Adipocyte (in vitro differentiated cells): ENCODE measurements at regions not wholly inside any gene's neighbourhood (a gene's known extent, or its start where the extent isn't known, plus 50 kb on each side); places are given as distances from the start of the nearest gene placed in this dataset.

Experiments used
- DNase-seq: peaks from one replicate; pipeline ENCODE4 v3.0.0-alpha.2; 2015; ENCODE audit warnings: low read depth
- H3K27me3 ChIP-seq: replicated peaks from 2 replicates; pipeline ENCODE4 v1.7.0; 2013; ENCODE audit warnings: mild to moderate bottlenecking, low read length, moderate library complexity; ENCODE audit not compliant: control insufficient read depth, insufficient read depth
- H3K36me3 ChIP-seq: 2 replicates; pipeline ENCODE4 v1.7.0; 2013; ENCODE audit warnings: low read length, mild to moderate bottlenecking, moderate library complexity; ENCODE audit not compliant: control insufficient read depth, insufficient read depth, severe bottlenecking
- H3K4me1 ChIP-seq: 2 replicates; pipeline ENCODE4 v1.7.0; 2013; ENCODE audit warnings: mild to moderate bottlenecking, low read length, moderate library complexity; ENCODE audit not compliant: control insufficient read depth, insufficient read depth
- H3K4me3 ChIP-seq: 2 replicates; pipeline ENCODE4 v1.7.0; 2013; ENCODE audit warnings: mild to moderate bottlenecking, low read length, moderate library complexity
- H3K9ac ChIP-seq: 2 replicates; pipeline ENCODE4 v1.7.0; 2013; ENCODE audit warnings: mild to moderate bottlenecking, low read length, moderate library complexity
- H3K9me3 ChIP-seq: 2 replicates; pipeline ENCODE4 v1.7.0; 2013; ENCODE audit warnings: mild to moderate bottlenecking, low read length, moderate library complexity; ENCODE audit not compliant: control insufficient read depth

GRCh38 chr21:23876925-23877558 is 1730.2 kb downstream of the MRPL39 start:
- Histone ChIP-seq H3K27me3 (no peaks in the 10 kb centered on the region), H3K9me3 (no peaks in the 10 kb centered on the region), H3K4me3 (no peak overlapping the region), H3K36me3 (no peaks in the 10 kb centered on the region), H3K9ac (no peak overlapping the region), H3K4me1 (no peaks in the 10 kb centered on the region)
- DNase-seq = no peak

DNA sequence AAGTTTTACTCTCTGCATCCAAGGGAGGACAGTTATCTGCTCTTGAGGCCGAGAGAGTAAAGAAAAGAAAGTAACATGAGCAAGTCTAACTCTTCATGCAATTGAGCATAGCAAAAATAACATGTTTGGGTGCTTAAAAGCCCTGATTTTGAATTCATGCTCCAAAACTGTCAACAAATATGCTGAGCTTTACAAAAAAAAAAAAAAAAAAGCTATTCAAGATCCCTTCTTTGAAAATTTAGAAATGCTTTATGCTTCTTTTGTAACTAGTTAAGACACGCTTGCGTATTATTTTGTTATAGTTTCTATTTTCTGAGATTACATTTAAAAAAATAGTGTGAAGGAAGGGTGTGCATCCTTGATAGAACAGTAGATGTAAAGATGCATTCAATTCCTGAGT is 1733.0 kb downstream of the MRPL39 start:
- no peaks in the 10 kb centered on the region for H3K27me3 ChIP-seq
- no peaks in the 10 kb centered on the region for H3K9me3 ChIP-seq
- H3K4me1 ChIP-seq = no peaks in the 10 kb centered on the region
- H3K4me3 ChIP-seq = no peak overlapping the region
- no peak overlapping the region for H3K9ac ChIP-seq
- H3K36me3 ChIP-seq = no peaks in the 10 kb centered on the region
- no peak for DNase-seq

DNA sequence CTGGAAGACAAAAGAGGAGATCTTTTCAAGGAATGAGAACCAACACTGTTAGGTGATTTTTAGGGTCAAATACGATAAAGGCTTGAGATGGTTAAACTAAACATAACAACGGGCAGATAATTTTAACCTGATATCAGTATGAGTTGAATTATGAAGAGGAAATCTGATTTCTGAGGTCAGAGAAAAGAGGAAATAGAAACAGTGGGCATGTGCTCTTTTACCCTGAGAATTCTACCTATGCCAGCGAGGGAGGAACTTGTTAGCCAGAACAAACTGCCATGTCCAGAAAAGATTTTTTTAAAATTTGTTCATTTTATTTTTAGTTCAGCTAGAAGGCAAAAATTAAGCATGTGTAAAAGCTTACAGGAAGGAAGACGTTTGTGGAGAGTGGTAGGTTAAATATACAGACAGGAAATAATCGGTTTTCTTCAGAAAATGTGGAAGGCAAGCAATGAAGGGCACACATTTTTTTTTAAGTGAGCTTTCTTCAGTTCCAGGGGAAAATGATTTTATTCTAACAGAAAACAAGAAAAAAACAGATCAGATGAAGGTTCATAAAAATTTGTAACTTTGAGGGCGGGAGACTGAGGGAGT is 1745.3 kb downstream of the MRPL39 start:
- no peaks in the 10 kb centered on the region for H3K27me3 ChIP-seq
- H3K36me3 ChIP-seq = no peaks in the 10 kb centered on the region
- DNase-seq = no peak
- H3K9ac ChIP-seq = no peak overlapping the region
- H3K9me3 ChIP-seq = no peaks in the 10 kb centered on the region
- H3K4me3 ChIP-seq = no peak overlapping the region
- H3K4me1 ChIP-seq = no peaks in the 10 kb centered on the region

DNA sequence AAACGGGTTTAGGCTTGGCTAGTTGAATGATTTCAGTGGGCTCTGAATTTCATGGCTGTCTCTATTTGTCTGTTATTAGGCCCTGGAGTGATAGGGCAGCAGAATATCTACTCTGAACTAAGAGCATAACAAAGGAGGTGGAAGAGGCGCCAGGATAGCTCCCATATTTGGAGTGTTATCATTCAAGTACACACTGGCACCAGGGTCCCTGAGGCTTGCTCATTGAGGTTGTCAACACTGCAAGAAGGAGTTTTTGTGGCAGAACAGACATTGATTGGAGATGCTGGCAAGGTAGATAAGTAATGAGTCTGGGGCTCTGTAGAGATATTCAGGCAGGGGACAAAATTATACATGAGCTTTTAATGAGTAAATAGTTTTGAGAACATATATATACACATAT is 1748.4 kb downstream of the MRPL39 start:
- no peaks in the 10 kb centered on the region for H3K9me3 ChIP-seq
- H3K27me3 ChIP-seq = no peaks in the 10 kb centered on the region
- no peaks in the 10 kb centered on the region for H3K4me1 ChIP-seq
- no peak overlapping the region for H3K9ac ChIP-seq
- no peak for DNase-seq
- H3K36me3 ChIP-seq = no peaks in the 10 kb centered on the region
- H3K4me3 ChIP-seq = no peak overlapping the region

GRCh38 chr21:23853796-23854379 is 1753.4 kb downstream of the MRPL39 start:
- Histone ChIP-seq H3K4me3 (no peak overlapping the region), H3K36me3 (no peaks in the 10 kb centered on the region), H3K4me1 (no peaks in the 10 kb centered on the region), H3K9ac (no peak overlapping the region), H3K9me3 (no peaks in the 10 kb centered on the region), H3K27me3 (peaks cover 6% of the 10 kb centered on the region)
- peak; percentile 74 for DNase-seq

GRCh38 chr21:23837564-23837963 is 1769.7 kb downstream of the MRPL39 start:
- DNase-seq = no peak
- Histone ChIP-seq H3K9me3 (peaks cover 8% of the 10 kb centered on the region), H3K4me3 (no peak overlapping the region), H3K27me3 (no peaks in the 10 kb centered on the region), H3K9ac (no peak overlapping the region), H3K36me3 (no peaks in the 10 kb centered on the region), H3K4me1 (no peaks in the 10 kb centered on the region)

DNA sequence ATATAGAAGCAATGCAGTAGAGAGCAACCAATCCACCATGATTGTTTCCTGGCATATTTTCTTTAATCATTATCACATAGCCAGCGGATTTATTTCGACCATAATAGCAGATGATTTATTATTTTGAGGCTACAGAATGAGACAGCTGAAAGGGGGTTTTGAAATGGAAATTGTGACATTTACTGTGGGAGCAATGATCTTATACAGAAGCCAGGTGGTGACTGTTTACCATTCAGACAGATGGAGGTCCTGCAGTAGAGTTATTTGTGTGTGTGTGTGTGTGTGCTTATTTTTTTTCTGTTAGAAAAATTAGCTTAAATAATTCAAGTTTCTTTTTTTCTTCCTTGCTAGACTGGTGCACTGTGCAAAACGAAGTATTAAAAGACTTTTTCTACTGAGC is 1784.5 kb downstream of the MRPL39 start:
- H3K4me1 ChIP-seq = no peaks in the 10 kb centered on the region
- H3K9me3 ChIP-seq = no peaks in the 10 kb centered on the region
- no peak overlapping the region for H3K9ac ChIP-seq
- no peaks in the 10 kb centered on the region for H3K36me3 ChIP-seq
- H3K4me3 ChIP-seq = no peak overlapping the region
- no peak for DNase-seq
- H3K27me3 ChIP-seq = no peaks in the 10 kb centered on the region

- no peaks in the 10 kb centered on the region for H3K27me3 ChIP-seq
- no peak for DNase-seq
- no peaks in the 10 kb centered on the region for H3K9me3 ChIP-seq
- no peak overlapping the region for H3K9ac ChIP-seq
- H3K36me3 ChIP-seq = no peaks in the 10 kb centered on the region
- no peaks in the 10 kb centered on the region for H3K4me1 ChIP-seq
- H3K4me3 ChIP-seq = no peak overlapping the region
These were observed 1789.9 kb downstream of the MRPL39 start for GRCh38 chr21:23817337-23817736.

DNA sequence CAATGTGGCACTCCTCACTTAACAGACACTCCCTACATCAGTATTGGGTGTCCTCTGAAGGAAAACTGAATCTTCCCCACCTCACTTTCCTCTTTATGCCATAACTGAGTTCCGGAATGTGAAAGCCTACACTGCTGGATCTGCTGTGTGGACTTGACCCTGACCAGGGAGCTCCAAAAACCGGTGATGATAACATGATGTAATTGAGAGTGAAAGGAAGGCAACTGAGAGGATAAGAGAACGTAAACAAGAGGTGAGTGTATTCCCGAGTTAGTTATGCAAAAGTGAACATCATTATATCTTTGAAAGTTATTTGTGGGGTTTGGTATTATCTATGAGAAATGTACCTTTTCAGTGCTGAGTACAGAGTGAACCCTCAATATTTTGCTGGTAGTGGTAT is 1794.8 kb downstream of the MRPL39 start:
- no peak overlapping the region for H3K9ac ChIP-seq
- H3K9me3 ChIP-seq = no peaks in the 10 kb centered on the region
- no peaks in the 10 kb centered on the region for H3K4me1 ChIP-seq

DNA sequence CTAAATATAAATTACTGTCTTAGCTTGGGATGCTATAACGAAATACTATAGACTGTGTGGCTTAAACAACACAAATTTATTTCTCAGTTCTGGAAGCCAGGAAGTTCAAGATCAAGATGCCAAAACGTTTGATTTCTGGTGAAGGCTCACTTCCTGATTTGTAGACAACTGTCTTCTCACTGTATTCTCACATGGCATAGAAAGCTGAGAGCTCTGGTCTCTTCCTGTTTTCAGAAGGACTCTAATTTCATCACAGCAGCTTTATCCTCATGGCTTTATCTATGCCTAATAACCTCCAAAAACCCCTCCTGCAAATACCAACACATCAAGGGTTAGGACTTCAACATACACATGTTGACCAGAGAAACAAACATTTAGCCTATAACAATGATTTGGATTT is 1795.5 kb downstream of the MRPL39 start:
- peaks cover 2% of the 10 kb centered on the region for H3K27me3 ChIP-seq
- H3K9me3 ChIP-seq = no peaks in the 10 kb centered on the region
- H3K9ac ChIP-seq = no peak overlapping the region
- H3K4me1 ChIP-seq = no peaks in the 10 kb centered on the region
- no peak overlapping the region for H3K4me3 ChIP-seq
- DNase-seq = no peak
- H3K36me3 ChIP-seq = no peaks in the 10 kb centered on the region

More for the DNA sequence above, 1794.8 kb downstream of the MRPL39 start:
- no peak overlapping the region for H3K4me3 ChIP-seq
- DNase-seq = no peak
- peaks cover 2% of the 10 kb centered on the region for H3K27me3 ChIP-seq
- H3K36me3 ChIP-seq = no peaks in the 10 kb centered on the region

GRCh38 chr21:23809573-23809972 is 1797.7 kb downstream of the MRPL39 start:
- H3K4me3 ChIP-seq = no peak overlapping the region
- H3K4me1 ChIP-seq = no peaks in the 10 kb centered on the region
- H3K27me3 ChIP-seq = peaks cover 2% of the 10 kb centered on the region
- H3K9me3 ChIP-seq = no peaks in the 10 kb centered on the region
- H3K9ac ChIP-seq = no peak overlapping the region
- DNase-seq = no peak
- H3K36me3 ChIP-seq = no peaks in the 10 kb centered on the region
